H1 (cell line): ENCODE measurements at regions not wholly inside any gene's neighbourhood (a gene's known extent, or its start where the extent isn't known, plus 50 kb on each side); places are given as distances from the start of the nearest gene placed in this dataset.
A peak's percentile ranks its signal among the peaks of the same experiment; 100 is the strongest.

Experiments
- CTCF ChIA-PET: fragments of 300-600 bp; sonication (Branson Sonifier 250); formaldehyde crosslinking; loops from one replicate; lab custom pipeline; 2021; ENCODE audit not compliant: partially characterized antibody; lab: Charles Lee
- POLR2A ChIA-PET: fragments of 300-600 bp; sonication (Branson Sonifier 250); formaldehyde crosslinking; loops from one replicate; lab custom pipeline; 2021; ENCODE audit warnings: inconsistent platforms; ENCODE audit not compliant: partially characterized antibody; lab: Charles Lee
- DNase-seq, 2 experiments: peaks; one replicate each; pipeline versions ENCODE4 v3.0.0 to v3.0.0-alpha.2; 2010 to 2022; ENCODE audit warnings: low spot score in 2 of 2, low read depth in 1 of 2, mixed read lengths in 1 of 2
- FAIRE-seq: peaks from 2 replicates; lab custom pipeline; 2011; peaks lifted over from hg19 to GRCh38; lab: Jason Lieb, UNC
- H2AFZ ChIP-seq: 2 replicates; pipeline ENCODE4 v1.8.1; 2012; ENCODE audit warnings: low read length, inconsistent platforms
- H2AK5ac ChIP-seq: 2 replicates; pipeline ENCODE4 v1.6.1; 2013; ENCODE audit warnings: low read depth, low read length
- H2BK120ac ChIP-seq: replicated peaks from 2 replicates; pipeline ENCODE3; 2013; ENCODE audit warnings: low read depth, low read length, inconsistent platforms
- H2BK12ac ChIP-seq: 2 replicates; pipeline ENCODE4 v1.6.1; 2013; ENCODE audit warnings: low read depth, low read length
- H2BK15ac ChIP-seq: 2 replicates; pipeline ENCODE4 v1.6.1; 2013; ENCODE audit warnings: low read length
- H2BK20ac ChIP-seq: 2 replicates; pipeline ENCODE4 v1.6.1; 2013; ENCODE audit warnings: low read length
- H2BK5ac ChIP-seq: 2 replicates; pipeline ENCODE4 v1.6.1; 2013; ENCODE audit warnings: low read depth, low read length
- H3K14ac ChIP-seq: 2 replicates; pipeline ENCODE4 v1.6.1; 2013; ENCODE audit warnings: inconsistent platforms; ENCODE audit not compliant: insufficient read length
- H3K18ac ChIP-seq: 2 replicates; pipeline ENCODE4 v1.6.1; 2013; ENCODE audit warnings: low read length; ENCODE audit errors: extremely low read depth
- H3K23ac ChIP-seq: 2 replicates; pipeline ENCODE4 v1.6.1; 2013; ENCODE audit warnings: inconsistent platforms; ENCODE audit not compliant: insufficient read length
- H3K23me2 ChIP-seq: 2 replicates; pipeline ENCODE4 v1.6.1; 2013; ENCODE audit warnings: low read depth, low read length
- H3K27ac ChIP-seq: 2 replicates; pipeline ENCODE4 v1.6.1; 2011; ENCODE audit warnings: low read depth, low read length, inconsistent platforms
- H3K27me3 ChIP-seq, 4 experiments: replicated peaks in 1 of 4; 1 replicate in 1 of 4; 2 replicates in 3 of 4; pipeline versions ENCODE4 v1.6.1 to v1.8.1; 2011 to 2013; ENCODE audit warnings: low read length in 3 of 4, mild to moderate bottlenecking in 3 of 4, inconsistent platforms in 2 of 4, mixed read lengths in 2 of 4, moderate library complexity in 1 of 4; ENCODE audit not compliant: control insufficient read depth in 3 of 4, insufficient read depth in 3 of 4; ENCODE audit errors: extremely low read depth in 1 of 4
- H3K36me3 ChIP-seq, 4 experiments: 2 replicates each; pipeline versions ENCODE4 v1.6.1 to v1.8.1; 2011 to 2013; ENCODE audit warnings: mild to moderate bottlenecking in 4 of 4, low read length in 3 of 4, moderate library complexity in 2 of 4, control low read depth in 1 of 4, inconsistent platforms in 1 of 4; ENCODE audit not compliant: insufficient read depth in 4 of 4, control insufficient read depth in 2 of 4
- H3K4ac ChIP-seq: replicated peaks from 2 replicates; pipeline ENCODE3; 2013; ENCODE audit warnings: low read length, low read depth, mixed read lengths, inconsistent platforms; ENCODE audit not compliant: insufficient read length
- H3K4me1 ChIP-seq, 4 experiments: replicated peaks in 1 of 4; 1 replicate in 1 of 4; 2 replicates in 3 of 4; pipeline versions ENCODE4 v1.6.1 to v1.8.1; 2011 to 2013; ENCODE audit warnings: low read length in 3 of 4, inconsistent platforms in 2 of 4, mixed read lengths in 1 of 4; ENCODE audit not compliant: insufficient read depth in 4 of 4, control insufficient read depth in 3 of 4
- H3K4me2 ChIP-seq, 2 experiments: 2 replicates each; pipeline versions ENCODE4 v1.6.1 to v1.8.1; 2011 to 2013; ENCODE audit warnings: low read depth in 2 of 2, low read length in 2 of 2, control low read depth in 1 of 2, inconsistent platforms in 1 of 2, mild to moderate bottlenecking in 1 of 2; ENCODE audit not compliant: insufficient read depth in 1 of 2
- H3K4me3 ChIP-seq, 4 experiments: fragments of 200-600, 300-600 bp in 1 of 4; sonication (generic), shearing (Covaris generic), sonication (Bioruptor Twin) in 1 of 4; 2 replicates each; pipeline versions ENCODE4 v1.5.1 to v1.8.1; 2011 to 2016; ENCODE audit warnings: low read length in 4 of 4, low read depth in 3 of 4, control low read depth in 2 of 4, inconsistent platforms in 2 of 4, mild to moderate bottlenecking in 2 of 4, mixed read lengths in 1 of 4, moderate library complexity in 1 of 4; ENCODE audit not compliant: insufficient read depth in 2 of 4; ENCODE audit errors: extremely low read depth in 1 of 4
- H3K56ac ChIP-seq: replicated peaks from 2 replicates; pipeline ENCODE3; 2013; ENCODE audit warnings: low read depth, mild to moderate bottlenecking, mixed read lengths, low read length, inconsistent platforms; ENCODE audit not compliant: insufficient read length
- H3K79me1 ChIP-seq: 2 replicates; pipeline ENCODE4 v1.6.1; 2013; ENCODE audit warnings: low read depth, low read length, control low read depth
- H3K79me2 ChIP-seq, 2 experiments: 2 replicates each; pipeline versions ENCODE4 v1.6.1 to v1.8.1; 2012 to 2013; ENCODE audit warnings: low read length in 2 of 2, mild to moderate bottlenecking in 2 of 2, inconsistent platforms in 1 of 2; ENCODE audit not compliant: insufficient read depth in 2 of 2, control insufficient read depth in 1 of 2
- H3K9ac ChIP-seq, 4 experiments: replicated peaks in 1 of 4; 1 replicate in 1 of 4; 2 replicates in 3 of 4; pipeline versions ENCODE4 v1.6.1 to v1.8.1; 2011 to 2013; ENCODE audit warnings: low read depth in 3 of 4, low read length in 3 of 4, control low read depth in 2 of 4, mild to moderate bottlenecking in 2 of 4, moderate library complexity in 2 of 4, inconsistent platforms in 1 of 4; ENCODE audit errors: extremely low read depth in 1 of 4
- H3K9me3 ChIP-seq, 2 experiments: 2 replicates each; pipeline versions ENCODE4 v1.6.1 to v1.8.1; 2012 to 2013; ENCODE audit warnings: mild to moderate bottlenecking in 2 of 2, moderate library complexity in 2 of 2, control low read depth in 1 of 2, inconsistent platforms in 1 of 2, low read depth in 1 of 2, low read length in 1 of 2, mixed read lengths in 1 of 2; ENCODE audit not compliant: insufficient read depth in 2 of 2
- H4K20me1 ChIP-seq, 2 experiments: replicated peaks in 1 of 2; 2 replicates each; pipeline versions ENCODE3 to v1.8.1; 2011 to 2013; ENCODE audit warnings: inconsistent platforms in 2 of 2, low read length in 2 of 2, mild to moderate bottlenecking in 1 of 2; ENCODE audit not compliant: insufficient read depth in 2 of 2, control insufficient read depth in 1 of 2
- H4K5ac ChIP-seq: 2 replicates; pipeline ENCODE4 v1.6.1; 2013; ENCODE audit warnings: low read length, low read depth, mixed read lengths, inconsistent platforms; ENCODE audit not compliant: insufficient read length
- H4K8ac ChIP-seq: 2 replicates; pipeline ENCODE4 v1.8.0; 2013; ENCODE audit warnings: mild to moderate bottlenecking, moderate library complexity, low read length, inconsistent platforms; ENCODE audit not compliant: insufficient read depth; ENCODE audit errors: extremely low read depth
- H4K91ac ChIP-seq: replicated peaks from 2 replicates; pipeline ENCODE3; 2013; ENCODE audit warnings: low read length, mixed read lengths, inconsistent platforms; ENCODE audit not compliant: insufficient read length
- JUN ChIP-seq: IDR thresholded peaks from 2 replicates; pipeline ENCODE4 v1.6.1; 2011; ENCODE audit warnings: low read depth, mild to moderate bottlenecking, improper control_type of control experiment, low read length
- NANOG ChIP-seq: IDR thresholded peaks from 2 replicates; pipeline ENCODE4 v1.6.1; 2011; ENCODE audit warnings: low read length, low read depth, mild to moderate bottlenecking, inconsistent platforms; ENCODE audit not compliant: insufficient read depth, poor library complexity, severe bottlenecking
- POLR2A ChIP-seq, 2 experiments: IDR thresholded peaks; 1 replicate in 1 of 2; 2 replicates in 1 of 2; pipeline ENCODE4 v1.6.1; 2011; ENCODE audit warnings: low read depth in 2 of 2, low read length in 2 of 2, mild to moderate bottlenecking in 2 of 2; ENCODE audit errors: control extremely low read depth in 1 of 2
- RAD21 ChIP-seq, 2 experiments: IDR thresholded peaks in 1 of 2; conservative IDR thresholded peaks in 1 of 2; 2 replicates each; pipeline ENCODE4 v1.6.1; 2011; ENCODE audit warnings: low read depth in 2 of 2, low read length in 2 of 2, improper control_type of control experiment in 1 of 2, inconsistent platforms in 1 of 2, mild to moderate bottlenecking in 1 of 2, moderate library complexity in 1 of 2
- TBP ChIP-seq: IDR thresholded peaks from 2 replicates; pipeline ENCODE4 v1.6.1; 2011; ENCODE audit warnings: low read depth, low read length, improper control_type of control experiment
- WGBS, 2 experiments: shearing (Covaris generic) in 1 of 2; methylation state at CpG; one replicate each; pipeline versions ENCODE4 v1.1.6 to v1.1.7; 2013 to 2015; ENCODE audit warnings: low lambda C conversion rate in 2 of 2, mixed read lengths in 2 of 2, inconsistent platforms in 1 of 2, low coverage in 1 of 2, missing lambda C conversion rate in 1 of 2; ENCODE audit not compliant: insufficient replicate concordance in 2 of 2, insufficient coverage in 1 of 2, insufficient read length in 1 of 2; ENCODE audit errors: extremely low coverage in 1 of 2, missing lambda C conversion rate in 1 of 2; 5-methylcytosine and 5-hydroxymethylcytosine counted together
- TF ChIP-seq, protein P1 (sequence below): IDR thresholded peaks from 2 replicates; pipeline ENCODE4 v1.6.1; 2012; ENCODE audit warnings: low read length, inconsistent platforms

DNA sequence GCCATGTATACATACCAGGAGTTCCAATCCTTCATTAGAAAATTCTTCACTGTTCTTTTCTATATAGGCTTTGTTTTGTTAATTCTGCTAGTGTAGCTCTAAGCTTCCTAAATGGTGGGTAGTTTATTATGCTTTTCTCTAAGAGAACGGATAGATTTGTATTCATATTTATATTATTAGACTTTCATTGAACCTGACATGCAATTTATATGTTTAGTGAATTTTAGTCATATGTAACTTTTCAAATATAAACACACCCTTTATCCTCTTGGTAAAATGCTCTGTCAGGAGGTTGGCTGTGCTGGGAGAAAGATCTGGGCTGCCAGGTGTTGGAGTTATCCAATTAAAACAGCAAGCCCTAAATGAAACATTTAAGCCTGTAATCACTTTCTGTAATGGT lies 369.7 kb upstream of the RGS18 start:
- 0 out of 2 replicates have a peak, but pooled peaks cover 2% of the 10 kb centered on the region for H3K23me2 ChIP-seq
- no peak for TF ChIP-seq NANOG
- no peak for TF ChIP-seq RAD21 (IDR thresholded peaks at IDR 0.05 in 1 of 2, conservative IDR thresholded peaks at IDR 0.05 in 1 of 2; ENCODE audit: low read depth in 2 of 2, low read length in 2 of 2)
- TF ChIP-seq, protein P1, sequence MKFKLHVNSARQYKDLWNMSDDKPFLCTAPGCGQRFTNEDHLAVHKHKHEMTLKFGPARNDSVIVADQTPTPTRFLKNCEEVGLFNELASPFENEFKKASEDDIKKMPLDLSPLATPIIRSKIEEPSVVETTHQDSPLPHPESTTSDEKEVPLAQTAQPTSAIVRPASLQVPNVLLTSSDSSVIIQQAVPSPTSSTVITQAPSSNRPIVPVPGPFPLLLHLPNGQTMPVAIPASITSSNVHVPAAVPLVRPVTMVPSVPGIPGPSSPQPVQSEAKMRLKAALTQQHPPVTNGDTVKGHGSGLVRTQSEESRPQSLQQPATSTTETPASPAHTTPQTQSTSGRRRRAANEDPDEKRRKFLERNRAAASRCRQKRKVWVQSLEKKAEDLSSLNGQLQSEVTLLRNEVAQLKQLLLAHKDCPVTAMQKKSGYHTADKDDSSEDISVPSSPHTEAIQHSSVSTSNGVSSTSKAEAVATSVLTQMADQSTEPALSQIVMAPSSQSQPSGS = no peak
- no peak for TF ChIP-seq JUN
- TF ChIP-seq TBP = no peak
- TF ChIP-seq POLR2A (IDR thresholded peaks at IDR 0.05; ENCODE audit: control extremely low read depth in 1 of 2, low read depth in 2 of 2, low read length in 2 of 2) = no peak
- H3K4ac ChIP-seq = no peak overlapping the region
- H3K56ac ChIP-seq = no peak overlapping the region
- peaks cover 0 to 5% (median 1%) of the 10 kb centered on the region in 4 experiments; a peak in 1 of 7 replicates for H3K4me1 ChIP-seq
- H2AK5ac ChIP-seq = no peak overlapping the region
- POLR2A ChIA-PET = no interaction called here
- no peak overlapping the region for H2BK20ac ChIP-seq
- H3K4me3 ChIP-seq = no peak overlapping the region
- no peak overlapping the region for H3K27ac ChIP-seq
- no peaks in the 10 kb centered on the region for H3K36me3 ChIP-seq
- H3K23ac ChIP-seq = no peak overlapping the region
- peak overlapping the region; percentile 75 for H2BK12ac ChIP-seq
- no peak overlapping the region for H3K4me2 ChIP-seq
- H2BK15ac ChIP-seq = no peak overlapping the region
- H2BK5ac ChIP-seq = peak overlapping the region; percentile 32; the same call in 1 of the 2 replicates
- H3K14ac ChIP-seq = no peak overlapping the region
- FAIRE-seq (no peak), DNase-seq (no peak)
- H2AFZ ChIP-seq = peak overlapping the region; percentile 41; the same call in 1 of the 2 replicates
- no peak overlapping the region for H3K18ac ChIP-seq
- H3K9ac ChIP-seq = no peak overlapping the region
- no peak overlapping the region for H4K5ac ChIP-seq
- H4K91ac ChIP-seq = no peak overlapping the region
- H2BK120ac ChIP-seq = no peak overlapping the region
- no peaks in the 10 kb centered on the region for H3K79me1 ChIP-seq
- CTCF ChIA-PET = no interaction called here
- no peaks in the 10 kb centered on the region for H4K20me1 ChIP-seq
- 23% methylated on average over 1 of the region's 1 CpG; no CpG with 5 or more reads in 1 of the 2 experiments for WGBS, 2 experiments
- no peaks in the 10 kb centered on the region for H3K9me3 ChIP-seq
- no peaks in the 10 kb centered on the region for H3K27me3 ChIP-seq
- H3K79me2 ChIP-seq = no peaks in the 10 kb centered on the region
- no peak overlapping the region for H4K8ac ChIP-seq
